Ovary (tissue), 7 donors: ENCODE measurements at regions not wholly inside any gene's neighbourhood (a gene's known extent, or its start where the extent isn't known, plus 50 kb on each side); places are given as distances from the start of the nearest gene placed in this dataset.

Experiments
- DNase-seq, 5 donors: peaks; one replicate each; pipeline ENCODE4 v3.0.0-alpha.2; 2019 to 2020
- H3K27ac ChIP-seq, 2 donors: fragments of 200-600 bp; one replicate each; pipeline versions ENCODE4 v1.5.1 to v1.8.0; 2019 to 2022
- H3K27me3 ChIP-seq: fragments of 200-600 bp; one replicate; pipeline ENCODE4 v1.8.0; 2022
- H3K36me3 ChIP-seq: fragments of 200-600 bp; sonication (generic); one replicate; pipeline ENCODE4 v1.5.1; 2019
- H3K4me1 ChIP-seq: one replicate; pipeline ENCODE4 v1.8.1; 2013; ENCODE audit warnings: mild to moderate bottlenecking, moderate library complexity; ENCODE audit not compliant: insufficient read depth
- H3K4me3 ChIP-seq: fragments of 200-600 bp; sonication (generic); one replicate; pipeline ENCODE4 v1.5.1; 2017
- H3K9me3 ChIP-seq, 2 donors: fragments of 200-600 bp in 1 of 2; sonication (generic) in 1 of 2; one replicate each; pipeline versions ENCODE4 v1.5.1 to v1.8.1; 2013 to 2019; ENCODE audit warnings: mild to moderate bottlenecking in 1 of 2, moderate library complexity in 1 of 2
- EP300 ChIP-seq: sonication (generic); formaldehyde crosslinking; IDR thresholded peaks from one replicate; pipeline ENCODE4 v1.6.1; 2017; ENCODE audit warnings: antibody characterized with exemption
- POLR2A ChIP-seq: fragments of 450-650 bp; IDR thresholded peaks from one replicate; pipeline ENCODE4 v1.6.1; 2017; ENCODE audit warnings: antibody characterized with exemption, mild to moderate bottlenecking, moderate library complexity
- WGBS, 3 donors: extraction: QIAGEN DNeasy Blood & Tissue Kit in 1 of 3; methylation state at CpG; one replicate each; pipeline versions ENCODE4 v1.1.5 to v1.1.7; 2013 to 2017; 5-methylcytosine and 5-hydroxymethylcytosine counted together
- intact Hi-C, 4 donors: fragments of 100-400 bp; cut with DNase I; formaldehyde crosslinking; loops; one replicate each; pipeline versions ENCODE4 v1.11.0 to v1.15.1; 2022 to 2023
- TF ChIP-seq, protein P1 (sequence below), 3 donors: fragments of 450-650 bp in 2 of 3; fragments of 200-600 bp in 1 of 3; IDR thresholded peaks; one replicate each; pipeline versions ENCODE4 v1.5.1 to v1.8.0; 2016 to 2022; ENCODE audit warnings: antibody characterized with exemption in 3 of 3, mild to moderate bottlenecking in 1 of 3
- donor health status: DM: no; HTN: no; CAD: no; lungs with moderate emphysema.
- donor health status: DM: no; HTN: no; CAD: no.
- donor health status: Bipolar disorder and iron deficiency.
- donor health status: DM: no; HTN: no; CAD: no.
- donor health status: DM: yes; HTN: yes; CAD: no.

DNA sequence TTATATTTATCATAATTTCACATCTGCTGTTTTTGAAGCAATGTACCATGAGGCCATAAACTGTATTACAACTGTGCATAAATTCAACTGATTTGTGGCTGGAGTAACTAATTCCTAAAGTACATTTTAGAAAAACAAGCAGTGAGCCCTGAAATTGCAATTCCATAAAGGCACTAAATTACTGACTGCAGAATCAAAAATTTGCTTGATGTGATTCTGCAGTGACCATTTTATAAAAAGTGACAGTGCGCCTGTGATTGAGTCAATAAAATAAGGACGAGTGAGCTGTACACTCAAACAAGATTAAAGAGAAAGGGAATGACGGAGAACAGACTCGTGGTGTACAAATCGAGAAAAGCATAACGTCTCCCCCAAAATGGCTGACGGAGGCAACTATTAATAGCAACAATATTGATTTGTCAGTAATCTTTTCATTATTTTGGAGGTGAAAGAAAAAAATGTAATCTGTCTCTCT is 121.4 kb upstream of the MEIS2 start:
- Histone ChIP-seq H3K27ac (no peak overlapping the region), H3K9me3 (no peaks in the 10 kb centered on the region), H3K36me3 (no peaks in the 10 kb centered on the region), H3K4me3 (no peak overlapping the region), H3K27me3 (no peaks in the 10 kb centered on the region), H3K4me1 (no peaks in the 10 kb centered on the region)
- TF ChIP-seq, protein P1, sequence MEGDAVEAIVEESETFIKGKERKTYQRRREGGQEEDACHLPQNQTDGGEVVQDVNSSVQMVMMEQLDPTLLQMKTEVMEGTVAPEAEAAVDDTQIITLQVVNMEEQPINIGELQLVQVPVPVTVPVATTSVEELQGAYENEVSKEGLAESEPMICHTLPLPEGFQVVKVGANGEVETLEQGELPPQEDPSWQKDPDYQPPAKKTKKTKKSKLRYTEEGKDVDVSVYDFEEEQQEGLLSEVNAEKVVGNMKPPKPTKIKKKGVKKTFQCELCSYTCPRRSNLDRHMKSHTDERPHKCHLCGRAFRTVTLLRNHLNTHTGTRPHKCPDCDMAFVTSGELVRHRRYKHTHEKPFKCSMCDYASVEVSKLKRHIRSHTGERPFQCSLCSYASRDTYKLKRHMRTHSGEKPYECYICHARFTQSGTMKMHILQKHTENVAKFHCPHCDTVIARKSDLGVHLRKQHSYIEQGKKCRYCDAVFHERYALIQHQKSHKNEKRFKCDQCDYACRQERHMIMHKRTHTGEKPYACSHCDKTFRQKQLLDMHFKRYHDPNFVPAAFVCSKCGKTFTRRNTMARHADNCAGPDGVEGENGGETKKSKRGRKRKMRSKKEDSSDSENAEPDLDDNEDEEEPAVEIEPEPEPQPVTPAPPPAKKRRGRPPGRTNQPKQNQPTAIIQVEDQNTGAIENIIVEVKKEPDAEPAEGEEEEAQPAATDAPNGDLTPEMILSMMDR (IDR thresholded peaks at IDR 0.05), result no peak
- TF ChIP-seq EP300 (no peak), POLR2A (no peak)
- intact Hi-C loops, result no loop called here
- WGBS, 3 donors, result 52 to 74% (median 71%) methylated on average over 7 of the region's 7 CpGs
- DNase-seq, result no peak

DNA sequence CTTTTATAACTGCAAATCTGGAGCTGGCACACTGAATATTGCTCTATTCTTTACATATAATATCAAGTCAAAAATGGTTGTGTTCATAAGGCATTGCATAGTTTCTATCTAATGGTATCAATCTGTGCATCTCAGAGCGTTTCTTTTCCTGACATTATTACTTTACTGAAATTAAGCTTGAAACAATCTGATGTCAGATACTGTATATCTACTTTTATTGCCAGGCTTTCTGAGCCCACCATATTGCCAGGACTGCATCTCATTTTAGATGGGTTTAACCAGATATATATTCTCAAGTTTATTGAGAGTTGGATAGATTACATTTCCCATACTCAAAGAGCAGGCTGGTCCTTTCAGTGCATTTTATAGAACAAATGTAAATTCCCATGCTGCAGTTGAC is 122.7 kb upstream of the MEIS2 start:
- H3K4me1 ChIP-seq, result no peaks in the 10 kb centered on the region
- TF ChIP-seq POLR2A (no peak), EP300 (no peak)
- TF ChIP-seq, protein P1 (IDR thresholded peaks at IDR 0.05), result no peak
- intact Hi-C loops, result no loop called here
- WGBS, 3 donors, result 88 to 98% (median 89%) methylated on average over 1 of the region's 1 CpG
- H3K4me3 ChIP-seq, result no peak overlapping the region
- H3K27ac ChIP-seq, result no peak overlapping the region
- H3K9me3 ChIP-seq, result no peaks in the 10 kb centered on the region
- H3K27me3 ChIP-seq, result no peaks in the 10 kb centered on the region
- H3K36me3 ChIP-seq, result no peaks in the 10 kb centered on the region
- no peak for DNase-seq

DNA sequence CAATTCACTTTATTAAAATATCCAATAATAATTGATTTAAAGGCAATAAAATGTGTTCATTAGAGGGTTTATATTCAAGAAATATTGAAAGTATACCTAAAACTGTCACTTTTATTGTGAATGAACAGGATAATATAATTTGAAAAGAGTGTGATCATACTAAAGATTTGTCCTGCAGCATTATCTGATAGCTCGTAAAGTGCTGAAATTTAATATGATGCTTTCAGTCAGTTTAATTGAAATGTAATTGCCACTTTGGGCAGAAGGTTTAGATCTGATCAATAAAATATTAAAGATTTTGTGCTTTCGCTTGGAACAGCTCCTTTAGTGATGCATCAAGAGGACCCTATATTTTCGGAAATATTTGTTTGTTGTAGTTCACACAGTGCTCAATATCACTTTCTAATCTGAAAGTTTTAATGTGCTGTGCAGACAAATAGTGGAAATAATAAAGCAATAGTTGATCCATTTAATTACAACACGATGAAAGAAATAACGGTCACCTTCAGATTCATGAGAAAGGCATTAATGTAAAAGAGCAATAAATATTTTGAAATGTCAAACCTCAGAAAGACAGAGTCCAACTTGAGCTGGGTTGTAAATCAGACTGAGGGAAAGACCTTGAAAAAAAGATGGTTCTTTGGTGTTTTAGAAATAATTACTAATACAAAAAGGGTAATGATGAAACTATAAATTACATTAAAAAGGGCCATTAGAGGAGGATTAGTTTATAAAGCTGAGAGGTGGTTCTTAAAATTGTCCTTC is 129.7 kb upstream of the MEIS2 start:
- intact Hi-C loops, result no loop called here
- no peak for TF ChIP-seq POLR2A
- TF ChIP-seq EP300, result no peak
- TF ChIP-seq, protein P1 (IDR thresholded peaks at IDR 0.05), result no peak
- Histone ChIP-seq H3K36me3 (no peaks in the 10 kb centered on the region), H3K4me1 (no peaks in the 10 kb centered on the region), H3K4me3 (no peak overlapping the region), H3K27me3 (no peaks in the 10 kb centered on the region), H3K9me3 (no peaks in the 10 kb centered on the region), H3K27ac (no peak overlapping the region)
- DNase-seq, result no peak
- WGBS, 3 donors, result 55 to 62% (median 60%) methylated on average over 5 of the region's 5 CpGs

DNA sequence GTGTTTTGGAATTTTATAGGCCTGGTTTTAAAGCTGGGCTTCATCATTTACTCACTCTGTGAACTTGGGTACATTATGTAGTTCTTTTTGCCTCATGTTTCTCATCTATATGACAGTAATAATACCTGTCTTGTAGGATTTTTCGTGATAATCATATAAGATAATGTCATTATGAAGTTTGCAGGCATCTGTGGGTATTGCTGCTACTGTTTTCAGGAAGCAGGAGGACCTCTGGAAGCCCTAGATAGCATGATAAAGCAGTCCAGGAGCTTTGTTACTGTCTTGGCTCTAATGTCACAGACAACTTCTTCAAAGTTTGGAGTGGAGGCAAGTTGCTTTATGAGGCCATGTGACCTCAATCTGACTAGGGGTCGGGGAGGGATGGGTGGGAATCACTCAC is 145.0 kb upstream of the MEIS2 start:
- intact Hi-C loops, result no loop called here
- H3K27me3 ChIP-seq, result no peaks in the 10 kb centered on the region
- H3K4me1 ChIP-seq, result no peaks in the 10 kb centered on the region
- TF ChIP-seq POLR2A (no peak), EP300 (no peak)
- TF ChIP-seq, protein P1 (IDR thresholded peaks at IDR 0.05), result no peak
- no peak overlapping the region for H3K27ac ChIP-seq
- no peak for DNase-seq
- 31 to 38% (median 35%) methylated on average over 2 of the region's 2 CpGs for WGBS, 3 donors
- H3K4me3 ChIP-seq, result no peak overlapping the region
- no peaks in the 10 kb centered on the region for H3K36me3 ChIP-seq
- H3K9me3 ChIP-seq, result no peaks in the 10 kb centered on the region
